WTC11 (cell line): ENCODE measurements at regions not wholly inside any gene's neighbourhood (a gene's known extent, or its start where the extent isn't known, plus 50 kb on each side); places are given as distances from the start of the nearest gene placed in this dataset.

Experiments used
- CTCF ChIP-seq: fragments of 200-600 bp; IDR thresholded peaks from 2 replicates; pipeline ENCODE4 v1.8.0; 2022; ENCODE audit warnings: antibody characterized with exemption
- SP1 ChIP-seq: sonication (generic); formaldehyde crosslinking; conservative IDR thresholded peaks from 2 replicates; pipeline ENCODE4 v1.8.1; 2022; ENCODE audit warnings: missing genetic modification reagents
- ZBTB21 ChIP-seq: sonication (generic); formaldehyde crosslinking; IDR thresholded peaks from 2 replicates; pipeline ENCODE4 v1.8.1; 2023; ENCODE audit warnings: mild to moderate bottlenecking, missing genetic modification reagents, borderline replicate concordance

GRCh38 chr10:129400426-129400825 lies 66.6 kb upstream of the MGMT start:
- no peak for TF ChIP-seq CTCF
- no peak for TF ChIP-seq SP1 (CRISPR knock-in tag)
- no peak for TF ChIP-seq ZBTB21 (CRISPR knock-in tag)
